K562 (cell line): ENCODE measurements at regions not wholly inside any gene's neighbourhood (a gene's known extent, or its start where the extent isn't known, plus 50 kb on each side); places are given as distances from the start of the nearest gene placed in this dataset.

ENCODE experiments used
- EZH2 ChIP-seq: IDR thresholded peaks from 2 replicates; pipeline ENCODE4 v1.6.1; 2012; ENCODE audit warnings: low read depth, mild to moderate bottlenecking, inconsistent platforms, low read length, borderline replicate concordance
- HDAC2 ChIP-seq: fragments of 450-650 bp; IDR thresholded peaks from 2 replicates; pipeline ENCODE4 v1.6.1; 2016; ENCODE audit warnings: mild to moderate bottlenecking
- IRF2 ChIP-seq: sonication (generic); formaldehyde crosslinking; IDR thresholded peaks from 2 replicates; pipeline ENCODE4 v1.8.1; 2022; ENCODE audit warnings: mild to moderate bottlenecking, missing genetic modification reagents
- LARP7 ChIP-seq: fragments of 450-650 bp; IDR thresholded peaks from 2 replicates; pipeline ENCODE4 v1.6.1; 2016
- U2AF1 ChIP-seq: fragments of 200-400 bp; formaldehyde crosslinking; optimal IDR thresholded peaks from 2 replicates; pipeline ENCODE3; 2017; ENCODE audit warnings: mild to moderate bottlenecking, low read depth, low read length, moderate library complexity
- TF ChIP-seq, protein P1 (sequence below): sonication (generic); formaldehyde crosslinking; IDR thresholded peaks from 2 replicates; pipeline ENCODE4 v1.8.1; 2023; ENCODE audit warnings: missing genetic modification reagents, mild to moderate bottlenecking, borderline replicate concordance
- TF ChIP-seq, protein P2 (sequence below): fragments of 450-650 bp; IDR thresholded peaks from 2 replicates; pipeline ENCODE4 v1.6.1; 2016; ENCODE audit warnings: mild to moderate bottlenecking
- TF ChIP-seq, protein P3 (sequence below): fragments of 450-650 bp; IDR thresholded peaks from 2 replicates; pipeline ENCODE4 v1.6.1; 2016; ENCODE audit warnings: mild to moderate bottlenecking, moderate library complexity
- TF ChIP-seq, protein P4 (sequence below): sonication (generic); formaldehyde crosslinking; IDR thresholded peaks from 2 replicates; pipeline ENCODE4 v1.8.1; 2023; ENCODE audit warnings: mild to moderate bottlenecking, missing genetic modification reagents

DNA sequence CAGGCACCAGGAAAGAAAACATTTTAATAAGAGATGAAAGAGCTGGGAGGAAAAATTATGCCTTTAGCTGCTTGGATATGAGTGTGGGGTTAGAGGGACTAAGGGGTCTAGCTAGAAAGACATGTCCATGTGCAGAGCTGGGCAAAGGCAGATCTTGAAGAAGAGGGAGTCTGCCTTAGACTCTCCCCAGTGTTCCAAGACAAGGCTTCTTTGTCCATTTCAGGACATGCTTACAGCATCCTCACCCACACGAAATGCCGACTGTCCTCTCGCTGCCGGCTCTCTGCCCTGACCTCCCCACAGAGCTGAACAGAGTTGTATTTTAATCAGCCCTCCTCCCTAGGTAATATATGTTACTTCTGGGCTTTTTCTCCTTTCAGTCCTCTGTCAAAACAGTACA is 100.7 kb upstream of the ATP1B1 start:
- TF ChIP-seq LARP7, result no peak
- TF ChIP-seq EZH2, result no peak
- no peak for TF ChIP-seq U2AF1
- TF ChIP-seq, protein P1, sequence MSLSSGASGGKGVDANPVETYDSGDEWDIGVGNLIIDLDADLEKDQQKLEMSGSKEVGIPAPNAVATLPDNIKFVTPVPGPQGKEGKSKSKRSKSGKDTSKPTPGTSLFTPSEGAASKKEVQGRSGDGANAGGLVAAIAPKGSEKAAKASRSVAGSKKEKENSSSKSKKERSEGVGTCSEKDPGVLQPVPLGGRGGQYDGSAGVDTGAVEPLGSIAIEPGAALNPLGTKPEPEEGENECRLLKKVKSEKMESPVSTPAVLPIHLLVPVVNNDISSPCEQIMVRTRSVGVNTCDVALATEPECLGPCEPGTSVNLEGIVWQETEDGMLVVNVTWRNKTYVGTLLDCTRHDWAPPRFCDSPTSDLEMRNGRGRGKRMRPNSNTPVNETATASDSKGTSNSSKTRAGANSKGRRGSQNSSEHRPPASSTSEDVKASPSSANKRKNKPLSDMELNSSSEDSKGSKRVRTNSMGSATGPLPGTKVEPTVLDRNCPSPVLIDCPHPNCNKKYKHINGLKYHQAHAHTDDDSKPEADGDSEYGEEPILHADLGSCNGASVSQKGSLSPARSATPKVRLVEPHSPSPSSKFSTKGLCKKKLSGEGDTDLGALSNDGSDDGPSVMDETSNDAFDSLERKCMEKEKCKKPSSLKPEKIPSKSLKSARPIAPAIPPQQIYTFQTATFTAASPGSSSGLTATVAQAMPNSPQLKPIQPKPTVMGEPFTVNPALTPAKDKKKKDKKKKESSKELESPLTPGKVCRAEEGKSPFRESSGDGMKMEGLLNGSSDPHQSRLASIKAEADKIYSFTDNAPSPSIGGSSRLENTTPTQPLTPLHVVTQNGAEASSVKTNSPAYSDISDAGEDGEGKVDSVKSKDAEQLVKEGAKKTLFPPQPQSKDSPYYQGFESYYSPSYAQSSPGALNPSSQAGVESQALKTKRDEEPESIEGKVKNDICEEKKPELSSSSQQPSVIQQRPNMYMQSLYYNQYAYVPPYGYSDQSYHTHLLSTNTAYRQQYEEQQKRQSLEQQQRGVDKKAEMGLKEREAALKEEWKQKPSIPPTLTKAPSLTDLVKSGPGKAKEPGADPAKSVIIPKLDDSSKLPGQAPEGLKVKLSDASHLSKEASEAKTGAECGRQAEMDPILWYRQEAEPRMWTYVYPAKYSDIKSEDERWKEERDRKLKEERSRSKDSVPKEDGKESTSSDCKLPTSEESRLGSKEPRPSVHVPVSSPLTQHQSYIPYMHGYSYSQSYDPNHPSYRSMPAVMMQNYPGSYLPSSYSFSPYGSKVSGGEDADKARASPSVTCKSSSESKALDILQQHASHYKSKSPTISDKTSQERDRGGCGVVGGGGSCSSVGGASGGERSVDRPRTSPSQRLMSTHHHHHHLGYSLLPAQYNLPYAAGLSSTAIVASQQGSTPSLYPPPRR, result no peak
- TF ChIP-seq IRF2 (CRISPR knock-in tag), result no peak
- TF ChIP-seq, protein P2, sequence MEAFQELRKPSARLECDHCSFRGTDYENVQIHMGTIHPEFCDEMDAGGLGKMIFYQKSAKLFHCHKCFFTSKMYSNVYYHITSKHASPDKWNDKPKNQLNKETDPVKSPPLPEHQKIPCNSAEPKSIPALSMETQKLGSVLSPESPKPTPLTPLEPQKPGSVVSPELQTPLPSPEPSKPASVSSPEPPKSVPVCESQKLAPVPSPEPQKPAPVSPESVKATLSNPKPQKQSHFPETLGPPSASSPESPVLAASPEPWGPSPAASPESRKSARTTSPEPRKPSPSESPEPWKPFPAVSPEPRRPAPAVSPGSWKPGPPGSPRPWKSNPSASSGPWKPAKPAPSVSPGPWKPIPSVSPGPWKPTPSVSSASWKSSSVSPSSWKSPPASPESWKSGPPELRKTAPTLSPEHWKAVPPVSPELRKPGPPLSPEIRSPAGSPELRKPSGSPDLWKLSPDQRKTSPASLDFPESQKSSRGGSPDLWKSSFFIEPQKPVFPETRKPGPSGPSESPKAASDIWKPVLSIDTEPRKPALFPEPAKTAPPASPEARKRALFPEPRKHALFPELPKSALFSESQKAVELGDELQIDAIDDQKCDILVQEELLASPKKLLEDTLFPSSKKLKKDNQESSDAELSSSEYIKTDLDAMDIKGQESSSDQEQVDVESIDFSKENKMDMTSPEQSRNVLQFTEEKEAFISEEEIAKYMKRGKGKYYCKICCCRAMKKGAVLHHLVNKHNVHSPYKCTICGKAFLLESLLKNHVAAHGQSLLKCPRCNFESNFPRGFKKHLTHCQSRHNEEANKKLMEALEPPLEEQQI, result no peak
- TF ChIP-seq HDAC2, result no peak
- TF ChIP-seq, protein P3, sequence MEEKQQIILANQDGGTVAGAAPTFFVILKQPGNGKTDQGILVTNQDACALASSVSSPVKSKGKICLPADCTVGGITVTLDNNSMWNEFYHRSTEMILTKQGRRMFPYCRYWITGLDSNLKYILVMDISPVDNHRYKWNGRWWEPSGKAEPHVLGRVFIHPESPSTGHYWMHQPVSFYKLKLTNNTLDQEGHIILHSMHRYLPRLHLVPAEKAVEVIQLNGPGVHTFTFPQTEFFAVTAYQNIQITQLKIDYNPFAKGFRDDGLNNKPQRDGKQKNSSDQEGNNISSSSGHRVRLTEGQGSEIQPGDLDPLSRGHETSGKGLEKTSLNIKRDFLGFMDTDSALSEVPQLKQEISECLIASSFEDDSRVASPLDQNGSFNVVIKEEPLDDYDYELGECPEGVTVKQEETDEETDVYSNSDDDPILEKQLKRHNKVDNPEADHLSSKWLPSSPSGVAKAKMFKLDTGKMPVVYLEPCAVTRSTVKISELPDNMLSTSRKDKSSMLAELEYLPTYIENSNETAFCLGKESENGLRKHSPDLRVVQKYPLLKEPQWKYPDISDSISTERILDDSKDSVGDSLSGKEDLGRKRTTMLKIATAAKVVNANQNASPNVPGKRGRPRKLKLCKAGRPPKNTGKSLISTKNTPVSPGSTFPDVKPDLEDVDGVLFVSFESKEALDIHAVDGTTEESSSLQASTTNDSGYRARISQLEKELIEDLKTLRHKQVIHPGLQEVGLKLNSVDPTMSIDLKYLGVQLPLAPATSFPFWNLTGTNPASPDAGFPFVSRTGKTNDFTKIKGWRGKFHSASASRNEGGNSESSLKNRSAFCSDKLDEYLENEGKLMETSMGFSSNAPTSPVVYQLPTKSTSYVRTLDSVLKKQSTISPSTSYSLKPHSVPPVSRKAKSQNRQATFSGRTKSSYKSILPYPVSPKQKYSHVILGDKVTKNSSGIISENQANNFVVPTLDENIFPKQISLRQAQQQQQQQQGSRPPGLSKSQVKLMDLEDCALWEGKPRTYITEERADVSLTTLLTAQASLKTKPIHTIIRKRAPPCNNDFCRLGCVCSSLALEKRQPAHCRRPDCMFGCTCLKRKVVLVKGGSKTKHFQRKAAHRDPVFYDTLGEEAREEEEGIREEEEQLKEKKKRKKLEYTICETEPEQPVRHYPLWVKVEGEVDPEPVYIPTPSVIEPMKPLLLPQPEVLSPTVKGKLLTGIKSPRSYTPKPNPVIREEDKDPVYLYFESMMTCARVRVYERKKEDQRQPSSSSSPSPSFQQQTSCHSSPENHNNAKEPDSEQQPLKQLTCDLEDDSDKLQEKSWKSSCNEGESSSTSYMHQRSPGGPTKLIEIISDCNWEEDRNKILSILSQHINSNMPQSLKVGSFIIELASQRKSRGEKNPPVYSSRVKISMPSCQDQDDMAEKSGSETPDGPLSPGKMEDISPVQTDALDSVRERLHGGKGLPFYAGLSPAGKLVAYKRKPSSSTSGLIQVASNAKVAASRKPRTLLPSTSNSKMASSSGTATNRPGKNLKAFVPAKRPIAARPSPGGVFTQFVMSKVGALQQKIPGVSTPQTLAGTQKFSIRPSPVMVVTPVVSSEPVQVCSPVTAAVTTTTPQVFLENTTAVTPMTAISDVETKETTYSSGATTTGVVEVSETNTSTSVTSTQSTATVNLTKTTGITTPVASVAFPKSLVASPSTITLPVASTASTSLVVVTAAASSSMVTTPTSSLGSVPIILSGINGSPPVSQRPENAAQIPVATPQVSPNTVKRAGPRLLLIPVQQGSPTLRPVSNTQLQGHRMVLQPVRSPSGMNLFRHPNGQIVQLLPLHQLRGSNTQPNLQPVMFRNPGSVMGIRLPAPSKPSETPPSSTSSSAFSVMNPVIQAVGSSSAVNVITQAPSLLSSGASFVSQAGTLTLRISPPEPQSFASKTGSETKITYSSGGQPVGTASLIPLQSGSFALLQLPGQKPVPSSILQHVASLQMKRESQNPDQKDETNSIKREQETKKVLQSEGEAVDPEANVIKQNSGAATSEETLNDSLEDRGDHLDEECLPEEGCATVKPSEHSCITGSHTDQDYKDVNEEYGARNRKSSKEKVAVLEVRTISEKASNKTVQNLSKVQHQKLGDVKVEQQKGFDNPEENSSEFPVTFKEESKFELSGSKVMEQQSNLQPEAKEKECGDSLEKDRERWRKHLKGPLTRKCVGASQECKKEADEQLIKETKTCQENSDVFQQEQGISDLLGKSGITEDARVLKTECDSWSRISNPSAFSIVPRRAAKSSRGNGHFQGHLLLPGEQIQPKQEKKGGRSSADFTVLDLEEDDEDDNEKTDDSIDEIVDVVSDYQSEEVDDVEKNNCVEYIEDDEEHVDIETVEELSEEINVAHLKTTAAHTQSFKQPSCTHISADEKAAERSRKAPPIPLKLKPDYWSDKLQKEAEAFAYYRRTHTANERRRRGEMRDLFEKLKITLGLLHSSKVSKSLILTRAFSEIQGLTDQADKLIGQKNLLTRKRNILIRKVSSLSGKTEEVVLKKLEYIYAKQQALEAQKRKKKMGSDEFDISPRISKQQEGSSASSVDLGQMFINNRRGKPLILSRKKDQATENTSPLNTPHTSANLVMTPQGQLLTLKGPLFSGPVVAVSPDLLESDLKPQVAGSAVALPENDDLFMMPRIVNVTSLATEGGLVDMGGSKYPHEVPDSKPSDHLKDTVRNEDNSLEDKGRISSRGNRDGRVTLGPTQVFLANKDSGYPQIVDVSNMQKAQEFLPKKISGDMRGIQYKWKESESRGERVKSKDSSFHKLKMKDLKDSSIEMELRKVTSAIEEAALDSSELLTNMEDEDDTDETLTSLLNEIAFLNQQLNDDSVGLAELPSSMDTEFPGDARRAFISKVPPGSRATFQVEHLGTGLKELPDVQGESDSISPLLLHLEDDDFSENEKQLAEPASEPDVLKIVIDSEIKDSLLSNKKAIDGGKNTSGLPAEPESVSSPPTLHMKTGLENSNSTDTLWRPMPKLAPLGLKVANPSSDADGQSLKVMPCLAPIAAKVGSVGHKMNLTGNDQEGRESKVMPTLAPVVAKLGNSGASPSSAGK, result no peak
- TF ChIP-seq, protein P4, sequence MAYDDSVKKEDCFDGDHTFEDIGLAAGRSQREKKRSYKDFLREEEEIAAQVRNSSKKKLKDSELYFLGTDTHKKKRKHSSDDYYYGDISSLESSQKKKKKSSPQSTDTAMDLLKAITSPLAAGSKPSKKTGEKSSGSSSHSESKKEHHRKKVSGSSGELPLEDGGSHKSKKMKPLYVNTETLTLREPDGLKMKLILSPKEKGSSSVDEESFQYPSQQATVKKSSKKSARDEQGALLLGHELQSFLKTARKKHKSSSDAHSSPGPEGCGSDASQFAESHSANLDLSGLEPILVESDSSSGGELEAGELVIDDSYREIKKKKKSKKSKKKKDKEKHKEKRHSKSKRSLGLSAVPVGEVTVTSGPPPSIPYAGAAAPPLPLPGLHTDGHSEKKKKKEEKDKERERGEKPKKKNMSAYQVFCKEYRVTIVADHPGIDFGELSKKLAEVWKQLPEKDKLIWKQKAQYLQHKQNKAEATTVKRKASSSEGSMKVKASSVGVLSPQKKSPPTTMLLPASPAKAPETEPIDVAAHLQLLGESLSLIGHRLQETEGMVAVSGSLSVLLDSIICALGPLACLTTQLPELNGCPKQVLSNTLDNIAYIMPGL (CRISPR knock-in tag), result no peak
